Stimulated activated naive CD4-positive, alpha-beta T cell treated with Interleukin-2 at 50 U/mL for 16 hours (primary cell): ENCODE measurements at regions not wholly inside any gene's neighbourhood (a gene's known extent, or its start where the extent isn't known, plus 50 kb on each side); places are given as distances from the start of the nearest gene placed in this dataset.
"Not testable (repeated sequence)": the region's sequence is repeated elsewhere in the genome, so short reads cannot be mapped to it uniquely, and the experiment has no call there.

Source experiments
- DNase-seq: peaks from one replicate; lab custom pipeline; 2025; lab: John Stamatoyannopoulos, UW

- no peak for DNase-seq
Observed at GRCh38 chr5:158202801-158203200, 343.9 kb upstream of the CLINT1 start.

- no peak for DNase-seq
Observed at GRCh38 chr5:158200619-158201018, 341.7 kb upstream of the CLINT1 start.

- no peak for DNase-seq
Observed at GRCh38 chr5:158198636-158199035, 339.7 kb upstream of the CLINT1 start.

GRCh38 chr5:158195416-158196210 is 336.7 kb upstream of the CLINT1 start:
- DNase-seq, result no peak

GRCh38 chr5:158194561-158194976 is 335.6 kb upstream of the CLINT1 start:
- no peak for DNase-seq

- DNase-seq, result not testable (repeated sequence)
Observed at GRCh38 chr5:158193395-158193794, 334.4 kb upstream of the CLINT1 start.

- no peak for DNase-seq
Observed at GRCh38 chr5:158180407-158180806, 321.5 kb upstream of the CLINT1 start.

- DNase-seq, result no peak
Observed at GRCh38 chr5:158179271-158179670, 320.3 kb upstream of the CLINT1 start.

- no peak for DNase-seq
Observed at GRCh38 chr5:158178535-158178934, 319.6 kb upstream of the CLINT1 start.

- DNase-seq, result no peak
Observed at GRCh38 chr5:158177146-158177545, 318.2 kb upstream of the CLINT1 start.

- DNase-seq, result no peak
Observed at GRCh38 chr5:158175934-158176481, 317.1 kb upstream of the CLINT1 start.

- DNase-seq, result no peak
Observed at GRCh38 chr5:158174918-158175851, 316.2 kb upstream of the CLINT1 start.

- DNase-seq, result no peak
Observed at GRCh38 chr5:158174026-158174425, 315.1 kb upstream of the CLINT1 start.

GRCh38 chr5:158172005-158172404 is 313.1 kb upstream of the CLINT1 start:
- DNase-seq, result no peak

- DNase-seq, result no peak
Observed at GRCh38 chr5:158170534-158170933, 311.6 kb upstream of the CLINT1 start.

GRCh38 chr5:158170060-158170459 is 311.1 kb upstream of the CLINT1 start:
- DNase-seq, result no peak

- DNase-seq, result no peak
Observed at GRCh38 chr5:158166424-158166823, 307.5 kb upstream of the CLINT1 start.

GRCh38 chr5:158165647-158166046 is 306.7 kb upstream of the CLINT1 start:
- no peak for DNase-seq

- no peak for DNase-seq
Observed at GRCh38 chr5:158164296-158165047, 305.5 kb upstream of the CLINT1 start.

GRCh38 chr5:158163451-158164295 is 304.7 kb upstream of the CLINT1 start:
- no peak for DNase-seq

GRCh38 chr5:158162479-158163034 is 303.6 kb upstream of the CLINT1 start:
- DNase-seq, result no peak
